ENCODE measurements at regions not wholly inside any gene's neighbourhood (a gene's known extent, or its start where the extent isn't known, plus 50 kb on each side); places are given as distances from the start of the nearest gene placed in this dataset.

GRCh38 chr6:141624301-141624700, 508.4 kb upstream of the GJE1 start:
- TF ChIP-seq EZH2 (IDR thresholded peaks at IDR 0.05; ENCODE audit: borderline replicate concordance) (no peak), CTCF (IDR thresholded peaks at IDR 0.05; ENCODE audit: poor library complexity) (no peak), EZH2phosphoT487 (IDR thresholded peaks at IDR 0.05; ENCODE audit: low read depth, severe bottlenecking, unreplicated experiment) (no peak)

Data from hepatocyte (in vitro differentiated cells).